ENCODE measurements at regions not wholly inside any gene's neighbourhood (a gene's known extent, or its start where the extent isn't known, plus 50 kb on each side); places are given as distances from the start of the nearest gene placed in this dataset.

DNA sequence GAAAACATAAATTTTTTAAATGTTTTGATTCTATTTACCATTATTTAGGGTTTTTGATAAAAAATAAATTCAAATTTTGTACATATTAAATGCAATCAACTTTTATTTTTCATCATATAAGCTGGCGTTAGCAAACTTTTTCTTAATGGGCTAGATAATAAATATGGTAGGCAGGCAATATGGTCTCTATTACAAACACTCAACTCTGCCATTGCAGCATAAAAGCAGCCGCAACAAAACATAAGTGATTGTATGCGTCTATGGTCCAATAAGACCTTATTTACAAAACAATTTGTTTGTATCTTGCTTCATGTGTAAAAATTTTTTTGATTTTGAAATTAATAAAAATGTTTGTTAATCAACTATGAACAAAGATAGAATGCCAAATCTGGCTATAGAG is 116.8 kb upstream of the GLI2 start:
- SMC1A ChIA-PET (ENCODE audit: uncharacterized antibody, unreplicated experiment), result no interaction called here
- in situ Hi-C loops (cut with MboI), result no loop called here
- H3K9ac ChIP-seq (ENCODE audit: control insufficient read depth, insufficient read depth, low read length), result no peak overlapping the region
- H3K36me3 ChIP-seq (ENCODE audit: control insufficient read depth in 2 of 2, insufficient read depth in 2 of 2, low read length in 1 of 2), result no peaks in the 10 kb centered on the region
- FAIRE-seq (no peak), DNase-seq (ENCODE audit: low read depth, low spot score) (no peak), ATAC-seq (no peak)
- intact Hi-C loops (cut with micrococcal nuclease; ENCODE audit: unreplicated experiment), result no loop called here
- CTCF ChIA-PET, result no interaction called here
- no peak overlapping the region for H3K27ac ChIP-seq (ENCODE audit: control insufficient read depth, insufficient read depth)
- no peak overlapping the region for H3K4me3 ChIP-seq
- 68% methylated on average over 3 of the region's 3 CpGs for WGBS (ENCODE audit: insufficient coverage, insufficient replicate concordance, low lambda C conversion rate, missing lambda C conversion rate)
- H3K4me2 ChIP-seq (ENCODE audit: control insufficient read depth, insufficient read depth), result no peak overlapping the region
- H2AFZ ChIP-seq (ENCODE audit: control insufficient read depth, low read depth, low read length), result no peak overlapping the region
- H4K20me1 ChIP-seq (ENCODE audit: control insufficient read depth, insufficient read depth), result no peaks in the 10 kb centered on the region
- no peak for TF ChIP-seq NRF1 (conservative IDR thresholded peaks at IDR 0.05; ENCODE audit: low read depth, low read length)
- RAD21 ChIA-PET (ENCODE audit: unreplicated experiment), result no interaction called here
- H3K27me3 ChIP-seq (replicated peaks in 1 of 2; ENCODE audit: control insufficient read depth in 2 of 2, insufficient read depth in 2 of 2, low read length in 1 of 2), result no peaks in the 10 kb centered on the region; a peak in 1 of 4 replicates
- H3K9me3 ChIP-seq (replicated peaks; ENCODE audit: control insufficient read depth, insufficient read depth, low read length), result no peaks in the 10 kb centered on the region; the same call in 2 of the 3 replicates
- POLR2A ChIA-PET, result no interaction called here
- no peaks in the 10 kb centered on the region for H3K4me1 ChIP-seq (ENCODE audit: control insufficient read depth, insufficient read depth, low read length)
- no TSS peak for BruUV-seq (replicated peaks)
- no peaks in the 10 kb centered on the region for H3K79me2 ChIP-seq (ENCODE audit: control insufficient read depth, insufficient read depth, low read length)

GRCh38 chr2:120619579-120619978 is 116.1 kb upstream of the GLI2 start:
- Histone ChIP-seq H3K9me3 (replicated peaks; ENCODE audit: control insufficient read depth, insufficient read depth, low read length) (no peaks in the 10 kb centered on the region; the same call in 2 of the 3 replicates), H3K27me3 (replicated peaks in 1 of 2; ENCODE audit: control insufficient read depth in 2 of 2, insufficient read depth in 2 of 2, low read length in 1 of 2) (no peaks in the 10 kb centered on the region; a peak in 1 of 4 replicates), H3K4me2 (ENCODE audit: control insufficient read depth, insufficient read depth) (no peak overlapping the region), H3K9ac (ENCODE audit: control insufficient read depth, insufficient read depth, low read length) (no peak overlapping the region), H2AFZ (ENCODE audit: control insufficient read depth, low read depth, low read length) (no peak overlapping the region), H4K20me1 (ENCODE audit: control insufficient read depth, insufficient read depth) (no peaks in the 10 kb centered on the region), H3K27ac (ENCODE audit: control insufficient read depth, insufficient read depth) (no peak overlapping the region), H3K79me2 (ENCODE audit: control insufficient read depth, insufficient read depth, low read length) (no peaks in the 10 kb centered on the region), H3K36me3 (ENCODE audit: control insufficient read depth in 2 of 2, insufficient read depth in 2 of 2, low read length in 1 of 2) (no peaks in the 10 kb centered on the region), H3K4me3 (no peak overlapping the region), H3K4me1 (ENCODE audit: control insufficient read depth, insufficient read depth, low read length) (no peaks in the 10 kb centered on the region)
- ChIA-PET RAD21 (ENCODE audit: unreplicated experiment) (no interaction called here), CTCF (no interaction called here), SMC1A (ENCODE audit: uncharacterized antibody, unreplicated experiment) (no interaction called here), POLR2A (no interaction called here)
- FAIRE-seq, result no peak
- DNase-seq (ENCODE audit: low read depth, low spot score), result no peak
- in situ Hi-C loops (cut with MboI), result no loop called here
- 40% methylated on average over 4 of the region's 4 CpGs for WGBS (ENCODE audit: insufficient coverage, insufficient replicate concordance, low lambda C conversion rate, missing lambda C conversion rate)
- TF ChIP-seq ZNF24 (IDR thresholded peaks at IDR 0.05) (no peak), IKZF1 (conservative IDR thresholded peaks at IDR 0.05) (no peak), KAT2A (conservative IDR thresholded peaks at IDR 0.05; ENCODE audit: control insufficient read depth, low read depth, low read length) (no peak), SMAD5 (IDR thresholded peaks at IDR 0.05; ENCODE audit: low read depth) (no peak), NRF1 (conservative IDR thresholded peaks at IDR 0.05; ENCODE audit: low read depth, low read length) (no peak)
- no peak for ATAC-seq
- BruUV-seq (replicated peaks), result no TSS peak
- intact Hi-C loops (cut with micrococcal nuclease; ENCODE audit: unreplicated experiment), result no loop called here

All from GM12878 (cell line).